HG02938 (cell line): ENCODE measurements at regions not wholly inside any gene's neighbourhood (a gene's known extent, or its start where the extent isn't known, plus 50 kb on each side); places are given as distances from the start of the nearest gene placed in this dataset.

Source experiments
- ATAC-seq: cut with Tn5 transposase; IDR thresholded peaks from one replicate; pipeline ENCODE4 v1.9.1; 2021; ENCODE audit warnings: mild to moderate bottlenecking, moderate library complexity; ENCODE audit not compliant: unreplicated experiment

- no peak for ATAC-seq
Measured at GRCh38 chr11:109854731-109855130, 238.5 kb upstream of the ZC3H12C start.

GRCh38 chr11:109856928-109857327, 236.3 kb upstream of the ZC3H12C start:
- no peak for ATAC-seq

GRCh38 chr11:109857637-109858036, 235.6 kb upstream of the ZC3H12C start:
- ATAC-seq: no peak

GRCh38 chr11:109858152-109858551, 235.0 kb upstream of the ZC3H12C start:
- ATAC-seq: no peak

GRCh38 chr11:109859045-109859724, 234.0 kb upstream of the ZC3H12C start:
- ATAC-seq: no peak

- ATAC-seq: no peak
Measured at GRCh38 chr11:109862835-109863234, 230.4 kb upstream of the ZC3H12C start.

- ATAC-seq: peak; percentile 98
Measured at GRCh38 chr11:109864151-109864661, 229.0 kb upstream of the ZC3H12C start.

- ATAC-seq: peak; percentile 42
Measured at GRCh38 chr11:109864834-109865547, 228.2 kb upstream of the ZC3H12C start.

- ATAC-seq: no peak
Measured at GRCh38 chr11:109865548-109866186, 227.5 kb upstream of the ZC3H12C start.

GRCh38 chr11:109867784-109868183, 225.4 kb upstream of the ZC3H12C start:
- ATAC-seq: no peak

GRCh38 chr11:109869536-109869935, 223.7 kb upstream of the ZC3H12C start:
- ATAC-seq: no peak

- ATAC-seq: no peak
Measured at GRCh38 chr11:109870297-109870696, 222.9 kb upstream of the ZC3H12C start.

GRCh38 chr11:109877043-109877442, 216.1 kb upstream of the ZC3H12C start:
- ATAC-seq: no peak

- no peak for ATAC-seq
Measured at GRCh38 chr11:109884501-109884900, 208.7 kb upstream of the ZC3H12C start.

- no peak for ATAC-seq
Measured at GRCh38 chr11:109885006-109885405, 208.2 kb upstream of the ZC3H12C start.

- ATAC-seq: no peak
Measured at GRCh38 chr11:109892321-109892794, 200.8 kb upstream of the ZC3H12C start.

- ATAC-seq: no peak
Measured at GRCh38 chr11:109894242-109894641, 198.9 kb upstream of the ZC3H12C start.

GRCh38 chr11:109898592-109898991, 194.6 kb upstream of the ZC3H12C start:
- no peak for ATAC-seq

GRCh38 chr11:109902764-109903433, 190.3 kb upstream of the ZC3H12C start:
- no peak for ATAC-seq

- ATAC-seq: peak; percentile 55
Measured at GRCh38 chr11:109911488-109911887, 181.7 kb upstream of the ZC3H12C start.

GRCh38 chr11:109914038-109914437, 179.2 kb upstream of the ZC3H12C start:
- ATAC-seq: no peak
